ENCODE measurements at regions not wholly inside any gene's neighbourhood (a gene's known extent, or its start where the extent isn't known, plus 50 kb on each side); places are given as distances from the start of the nearest gene placed in this dataset.
A peak's percentile ranks its signal among the peaks of the same experiment; 100 is the strongest.
"Not testable (repeated sequence)": the region's sequence is repeated elsewhere in the genome, so short reads cannot be mapped to it uniquely, and the experiment has no call there.

- no peak overlapping the region for H3K27ac Mint-ChIP-seq (ENCODE audit: unreplicated experiment)
- no peaks in the 10 kb centered on the region for H3K27me3 Mint-ChIP-seq (ENCODE audit: low read depth)
These were observed 72.2 kb downstream of the C9orf50 start for GRCh38 chr9:129548571-129549135.

GRCh38 chr9:129547869-129548570, 72.9 kb downstream of the C9orf50 start:
- DNase-seq (ENCODE audit: low spot score), result peak; percentile 38
- H3K9me3 Mint-ChIP-seq (ENCODE audit: low read depth), result no peaks in the 10 kb centered on the region
- H3K27me3 Mint-ChIP-seq (ENCODE audit: low read depth), result no peaks in the 10 kb centered on the region
- H3K36me3 Mint-ChIP-seq (ENCODE audit: low read depth), result no peaks in the 10 kb centered on the region
- TF ChIP-seq CTCF (IDR thresholded peaks at IDR 0.05), result no peak
- peaks cover 23% of the 10 kb centered on the region for H3K4me1 Mint-ChIP-seq (ENCODE audit: low read depth)
- no peak overlapping the region for H3K4me3 Mint-ChIP-seq (ENCODE audit: unreplicated experiment)
- H3K27ac Mint-ChIP-seq (ENCODE audit: unreplicated experiment), result no peak overlapping the region

More at GRCh38 chr9:129548571-129549135, 72.2 kb downstream of the C9orf50 start:
- TF ChIP-seq CTCF (IDR thresholded peaks at IDR 0.05), result no peak
- Mint-ChIP-seq H3K36me3 (ENCODE audit: low read depth) (no peaks in the 10 kb centered on the region), H3K4me1 (ENCODE audit: low read depth) (peaks cover 23% of the 10 kb centered on the region), H3K9me3 (ENCODE audit: low read depth) (no peaks in the 10 kb centered on the region), H3K4me3 (ENCODE audit: unreplicated experiment) (no peak overlapping the region)
- DNase-seq (ENCODE audit: low spot score), result no peak

GRCh38 chr9:129547063-129547462, 73.8 kb downstream of the C9orf50 start:
- no peaks in the 10 kb centered on the region for H3K36me3 Mint-ChIP-seq (ENCODE audit: low read depth)
- no peaks in the 10 kb centered on the region for H3K27me3 Mint-ChIP-seq (ENCODE audit: low read depth)
- DNase-seq (ENCODE audit: low spot score), result no peak
- peaks cover 21% of the 10 kb centered on the region for H3K4me1 Mint-ChIP-seq (ENCODE audit: low read depth)
- H3K4me3 Mint-ChIP-seq (ENCODE audit: unreplicated experiment), result no peak overlapping the region
- no peak for TF ChIP-seq CTCF (IDR thresholded peaks at IDR 0.05)
- no peaks in the 10 kb centered on the region for H3K9me3 Mint-ChIP-seq (ENCODE audit: low read depth)
- no peak overlapping the region for H3K27ac Mint-ChIP-seq (ENCODE audit: unreplicated experiment)

GRCh38 chr9:129545876-129546275, 75.0 kb downstream of the C9orf50 start:
- H3K27me3 Mint-ChIP-seq (ENCODE audit: low read depth); H3K4me3 Mint-ChIP-seq (ENCODE audit: unreplicated experiment); H3K27ac Mint-ChIP-seq (ENCODE audit: unreplicated experiment); H3K9me3 Mint-ChIP-seq (ENCODE audit: low read depth); H3K36me3 Mint-ChIP-seq (ENCODE audit: low read depth): not testable (repeated sequence)
- peak; percentile 37 for DNase-seq (ENCODE audit: low spot score)
- H3K4me1 Mint-ChIP-seq (ENCODE audit: low read depth), result peaks cover 19% of the 10 kb centered on the region

- TF ChIP-seq CTCF (IDR thresholded peaks at IDR 0.05), result no peak
- no peak for DNase-seq (ENCODE audit: low spot score)
- Mint-ChIP-seq H3K9me3 (ENCODE audit: low read depth) (no peaks in the 10 kb centered on the region), H3K27me3 (ENCODE audit: low read depth) (no peaks in the 10 kb centered on the region), H3K27ac (ENCODE audit: unreplicated experiment) (peak overlapping the region; percentile 59), H3K4me3 (ENCODE audit: unreplicated experiment) (no peak overlapping the region), H3K4me1 (ENCODE audit: low read depth) (peaks cover 13% of the 10 kb centered on the region), H3K36me3 (ENCODE audit: low read depth) (no peaks in the 10 kb centered on the region)
These were observed 76.1 kb downstream of the C9orf50 start for GRCh38 chr9:129544761-129545160.

- Mint-ChIP-seq H3K9me3 (ENCODE audit: low read depth) (peaks cover 7% of the 10 kb centered on the region), H3K36me3 (ENCODE audit: low read depth) (peaks cover 2% of the 10 kb centered on the region)
These were observed 78.2 kb downstream of the C9orf50 start for GRCh38 chr9:129542741-129543140.

More at GRCh38 chr9:129542741-129543140, 78.2 kb downstream of the C9orf50 start:
- DNase-seq (ENCODE audit: low spot score), result no peak
- no peaks in the 10 kb centered on the region for H3K27me3 Mint-ChIP-seq (ENCODE audit: low read depth)
- no peak overlapping the region for H3K27ac Mint-ChIP-seq (ENCODE audit: unreplicated experiment)
- no peak for TF ChIP-seq CTCF (IDR thresholded peaks at IDR 0.05)
- no peak overlapping the region for H3K4me3 Mint-ChIP-seq (ENCODE audit: unreplicated experiment)
- H3K4me1 Mint-ChIP-seq (ENCODE audit: low read depth), result peaks cover 7% of the 10 kb centered on the region

Measured in chondrocyte (in vitro differentiated cells).